ENCODE measurements at regions not wholly inside any gene's neighbourhood (a gene's known extent, or its start where the extent isn't known, plus 50 kb on each side); places are given as distances from the start of the nearest gene placed in this dataset.

GRCh38 chr1:95951371-95952102 lies 717.5 kb downstream of the RWDD3 start:
- Histone ChIP-seq H3K4me1 (ENCODE audit: control insufficient read depth, extremely low read depth, insufficient read depth, low read length) (no peaks in the 10 kb centered on the region), H3K9me3 (ENCODE audit: control insufficient read depth, low read depth, low read length) (no peaks in the 10 kb centered on the region), H2AFZ (ENCODE audit: control insufficient read depth, low read length) (no peak overlapping the region), H3K79me2 (ENCODE audit: control insufficient read depth, insufficient read depth, low read length) (no peaks in the 10 kb centered on the region), H3K27ac (ENCODE audit: control insufficient read depth, insufficient read depth, low read length) (no peak overlapping the region), H3K27me3 (ENCODE audit: control insufficient read depth, extremely low read depth, insufficient read depth, low read length) (no peaks in the 10 kb centered on the region), H3K4me3 (ENCODE audit: control insufficient read depth in 2 of 3, extremely low read depth in 1 of 3, insufficient read depth in 2 of 3, low read depth in 1 of 3, low read length in 3 of 3) (no peak overlapping the region), H3K9me1 (ENCODE audit: control insufficient read depth, extremely low read depth, insufficient read depth, low read length) (no peaks in the 10 kb centered on the region), H4K20me1 (ENCODE audit: control insufficient read depth, extremely low read depth, insufficient read depth, low read length) (no peaks in the 10 kb centered on the region), H3K9ac (ENCODE audit: control insufficient read depth, extremely low read depth, insufficient read depth, low read length) (no peak overlapping the region), H3K4me2 (ENCODE audit: control insufficient read depth, extremely low read depth, insufficient read depth, low read depth, low read length) (no peak overlapping the region), H3K36me3 (ENCODE audit: control insufficient read depth in 2 of 2, extremely low read depth in 1 of 2, insufficient read depth in 2 of 2, low read length in 2 of 2) (no peaks in the 10 kb centered on the region)
- no peak for DNase-seq (ENCODE audit: low read depth, low spot score)
- TF ChIP-seq CTCF (optimal IDR thresholded peaks at IDR 0.05 in 1 of 3, IDR thresholded peaks at IDR 0.05 in 1 of 3, conservative IDR thresholded peaks at IDR 0.05 in 1 of 3; ENCODE audit: extremely low read depth in 1 of 3, insufficient read depth in 2 of 3, low read length in 3 of 3) (no peak), EZH2 (IDR thresholded peaks at IDR 0.05; ENCODE audit: low read length) (no peak)
- no peak for FAIRE-seq
- dilution Hi-C loops (cut with MboI; ENCODE audit: extremely low pct_ligation_motif_present, low sequenced_read_pairs), result no loop called here

GRCh38 chr1:95953015-95953414 lies 719.0 kb downstream of the RWDD3 start:
- H3K9me3 ChIP-seq (ENCODE audit: control insufficient read depth, low read depth, low read length), result no peaks in the 10 kb centered on the region
- no peak for TF ChIP-seq CTCF (optimal IDR thresholded peaks at IDR 0.05 in 1 of 3, IDR thresholded peaks at IDR 0.05 in 1 of 3, conservative IDR thresholded peaks at IDR 0.05 in 1 of 3; ENCODE audit: extremely low read depth in 1 of 3, insufficient read depth in 2 of 3, low read length in 3 of 3)
- TF ChIP-seq EZH2 (IDR thresholded peaks at IDR 0.05; ENCODE audit: low read length), result no peak
- no peak overlapping the region for H3K4me2 ChIP-seq (ENCODE audit: control insufficient read depth, extremely low read depth, insufficient read depth, low read depth, low read length)
- FAIRE-seq (no peak), DNase-seq (ENCODE audit: low read depth, low spot score) (no peak)
- dilution Hi-C loops (cut with MboI; ENCODE audit: extremely low pct_ligation_motif_present, low sequenced_read_pairs), result no loop called here
- H3K4me1 ChIP-seq (ENCODE audit: control insufficient read depth, extremely low read depth, insufficient read depth, low read length), result no peaks in the 10 kb centered on the region
- no peaks in the 10 kb centered on the region for H3K36me3 ChIP-seq (ENCODE audit: control insufficient read depth in 2 of 2, extremely low read depth in 1 of 2, insufficient read depth in 2 of 2, low read length in 2 of 2)
- no peak overlapping the region for H2AFZ ChIP-seq (ENCODE audit: control insufficient read depth, low read length)
- H3K27ac ChIP-seq (ENCODE audit: control insufficient read depth, insufficient read depth, low read length), result no peak overlapping the region
- no peaks in the 10 kb centered on the region for H3K9me1 ChIP-seq (ENCODE audit: control insufficient read depth, extremely low read depth, insufficient read depth, low read length)
- H3K79me2 ChIP-seq (ENCODE audit: control insufficient read depth, insufficient read depth, low read length), result no peaks in the 10 kb centered on the region
- no peaks in the 10 kb centered on the region for H4K20me1 ChIP-seq (ENCODE audit: control insufficient read depth, extremely low read depth, insufficient read depth, low read length)
- no peak overlapping the region for H3K4me3 ChIP-seq (ENCODE audit: control insufficient read depth in 2 of 3, extremely low read depth in 1 of 3, insufficient read depth in 2 of 3, low read depth in 1 of 3, low read length in 3 of 3)
- no peaks in the 10 kb centered on the region for H3K27me3 ChIP-seq (ENCODE audit: control insufficient read depth, extremely low read depth, insufficient read depth, low read length)
- no peak overlapping the region for H3K9ac ChIP-seq (ENCODE audit: control insufficient read depth, extremely low read depth, insufficient read depth, low read length)

All from keratinocyte (primary cell).